GM23248 (cell line): ENCODE measurements at regions not wholly inside any gene's neighbourhood (a gene's known extent, or its start where the extent isn't known, plus 50 kb on each side); places are given as distances from the start of the nearest gene placed in this dataset.

ENCODE experiments used
- EZH2 ChIP-seq: fragments of 200-600 bp; sonication (generic); IDR thresholded peaks from 2 replicates; pipeline ENCODE4 v1.6.1; 2018; ENCODE audit warnings: antibody characterized with exemption, mild to moderate bottlenecking; ENCODE audit not compliant: insufficient read depth, poor library complexity, severe bottlenecking
- EZH2phosphoT487 ChIP-seq: fragments of 200-600 bp; sonication (generic); IDR thresholded peaks from 2 replicates; pipeline ENCODE4 v1.6.1; 2018; ENCODE audit warnings: antibody characterized with exemption, moderate library complexity, mild to moderate bottlenecking, low read depth; ENCODE audit not compliant: insufficient read depth

DNA sequence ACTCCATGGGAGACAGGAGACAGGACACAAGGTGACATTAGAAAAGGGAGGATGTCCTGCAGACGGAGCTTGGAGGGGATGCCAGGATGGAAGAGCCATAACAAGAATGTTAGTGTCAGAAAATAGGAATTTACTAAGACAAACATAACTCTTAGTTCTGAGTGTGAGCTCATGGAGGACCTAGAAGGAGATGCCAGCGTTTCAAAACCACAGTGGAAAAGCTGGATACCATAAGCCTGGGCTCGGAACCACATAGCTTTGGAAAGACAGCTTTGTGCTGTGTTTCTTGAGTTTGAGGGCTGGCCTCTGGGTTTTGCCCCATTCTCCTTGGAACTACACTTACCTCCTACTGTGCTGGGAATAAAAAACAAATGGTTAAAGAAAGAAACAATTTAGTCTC lies 128.4 kb downstream of the S1PR1 start:
- TF ChIP-seq EZH2phosphoT487, result no peak
- TF ChIP-seq EZH2, result no peak
